Left ventricle myocardium superior (tissue), 1 donor: ENCODE measurements at regions not wholly inside any gene's neighbourhood (a gene's known extent, or its start where the extent isn't known, plus 50 kb on each side); places are given as distances from the start of the nearest gene placed in this dataset.

ENCODE experiments used
- ATAC-seq: fragments of 200-7000 bp; cut with Tn5 transposase; one replicate; pipeline ENCODE4 v1.9.1; 2020; ENCODE audit warnings: mild to moderate bottlenecking, moderate library complexity
- DNase-seq: peaks from one replicate; pipeline ENCODE4 v3.0.0-alpha.2; 2020
- intact Hi-C: fragments of 100-400 bp; cut with micrococcal nuclease; formaldehyde crosslinking; loops from one replicate; pipeline ENCODE4 v1.11.0; 2022
- donor health status: DM: no; HTN: yes; CAD: no; lungs with severe emphysema.

- DNase-seq (no peak), ATAC-seq (no peak)
- intact Hi-C loops, result no loop called here
Observed at GRCh38 chr7:108805808-108806397, 236.2 kb downstream of the DNAJB9 start.

GRCh38 chr7:108808549-108809266, 239.0 kb downstream of the DNAJB9 start:
- DNase-seq (no peak), ATAC-seq (no peak)
- intact Hi-C loops, result no loop called here

GRCh38 chr7:108809356-108809755, 239.7 kb downstream of the DNAJB9 start:
- intact Hi-C loops, result no loop called here
- DNase-seq (no peak), ATAC-seq (no peak)

- no peak for ATAC-seq
- intact Hi-C loops, result no loop called here
- no peak for DNase-seq
Observed at GRCh38 chr7:108810756-108811385, 241.2 kb downstream of the DNAJB9 start.

GRCh38 chr7:108813251-108814014, 243.8 kb downstream of the DNAJB9 start:
- intact Hi-C loops, result no loop called here
- DNase-seq (no peak), ATAC-seq (no peak)

GRCh38 chr7:108815815-108816214, 246.1 kb downstream of the DNAJB9 start:
- ATAC-seq (no peak), DNase-seq (no peak)
- intact Hi-C loops, result no loop called here

GRCh38 chr7:108818742-108819141, 249.1 kb downstream of the DNAJB9 start:
- intact Hi-C loops, result no loop called here
- no peak for ATAC-seq

GRCh38 chr7:108824840-108825580, 255.3 kb downstream of the DNAJB9 start:
- DNase-seq (peak; percentile 29), ATAC-seq (peak; percentile 58)
- intact Hi-C loops, result no loop called here

More at GRCh38 chr7:108818742-108819141, 249.1 kb downstream of the DNAJB9 start:
- DNase-seq, result no peak

- DNase-seq (no peak), ATAC-seq (no peak)
- intact Hi-C loops, result no loop called here
Observed at GRCh38 chr7:108825581-108825909, 255.9 kb downstream of the DNAJB9 start.

- ATAC-seq (no peak), DNase-seq (no peak)
- intact Hi-C loops, result no loop called here
Observed at GRCh38 chr7:108836256-108836655, 266.6 kb downstream of the DNAJB9 start.

- ATAC-seq (no peak), DNase-seq (no peak)
- intact Hi-C loops, result no loop called here
Observed at GRCh38 chr7:108838198-108838597, 268.5 kb downstream of the DNAJB9 start.

GRCh38 chr7:108839076-108839475, 269.4 kb downstream of the DNAJB9 start:
- DNase-seq, result no peak
- ATAC-seq, result no peak
- intact Hi-C loops, result no loop called here

GRCh38 chr7:108845951-108846350, 276.3 kb downstream of the DNAJB9 start:
- ATAC-seq, result no peak
- no peak for DNase-seq
- intact Hi-C loops, result no loop called here

GRCh38 chr7:108846471-108846870, 276.8 kb downstream of the DNAJB9 start:
- DNase-seq (no peak), ATAC-seq (no peak)
- intact Hi-C loops, result no loop called here

GRCh38 chr7:108848486-108848885, 278.8 kb downstream of the DNAJB9 start:
- no peak for DNase-seq
- intact Hi-C loops, result no loop called here
- no peak for ATAC-seq

- DNase-seq (no peak), ATAC-seq (no peak)
- intact Hi-C loops, result no loop called here
Observed at GRCh38 chr7:108860615-108861014, 290.9 kb downstream of the DNAJB9 start.

GRCh38 chr7:108861071-108861470, 291.4 kb downstream of the DNAJB9 start:
- intact Hi-C loops, result no loop called here
- no peak for DNase-seq
- no peak for ATAC-seq

GRCh38 chr7:108863227-108863848, 293.7 kb downstream of the DNAJB9 start:
- intact Hi-C loops, result no loop called here
- DNase-seq, result no peak
- no peak for ATAC-seq

- ATAC-seq (no peak), DNase-seq (no peak)
- intact Hi-C loops, result no loop called here
Observed at GRCh38 chr7:108869070-108869469, 299.4 kb downstream of the DNAJB9 start.
